Stimulated activated CD4-positive, alpha-beta T cell treated with anti-CD3 and anti-CD28 coated beads, Interleukin-12 subunit alpha, Interleukin-12 subunit beta, amount 100 ng/mL, for 48 hours (primary cell): ENCODE measurements at regions not wholly inside any gene's neighbourhood (a gene's known extent, or its start where the extent isn't known, plus 50 kb on each side); places are given as distances from the start of the nearest gene placed in this dataset.

Experiments
- DNase-seq, 3 donors: peaks; one replicate each; pipeline ENCODE4 v3.0.0-alpha.2; 2020; ENCODE audit warnings: low read depth in 2 of 3, low spot score in 1 of 3

DNA sequence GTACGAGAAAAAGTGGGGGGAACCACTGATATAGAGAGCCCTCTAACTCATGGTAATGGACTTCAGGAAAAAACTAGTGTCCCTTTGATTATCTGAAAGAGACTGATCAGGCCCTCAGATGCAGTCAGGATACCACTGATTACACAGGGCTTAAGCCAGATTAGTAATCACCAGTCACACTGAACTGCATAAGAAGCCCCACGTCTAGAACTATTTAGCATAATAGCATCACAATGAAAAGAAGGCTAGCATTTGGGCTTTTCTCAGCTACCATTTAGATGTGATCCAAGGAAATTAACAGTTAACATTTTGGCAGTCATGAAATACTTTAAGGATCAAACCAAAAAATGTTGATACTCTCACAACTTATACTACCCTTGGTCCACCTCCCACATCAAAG lies 813.1 kb upstream of the POU3F3 start:
- no peak for DNase-seq

- no peak for DNase-seq
Measured at GRCh38 chr2:104041351-104041750, 812.6 kb upstream of the POU3F3 start.

GRCh38 chr2:104043864-104044263 lies 810.1 kb upstream of the POU3F3 start:
- DNase-seq: no peak

- DNase-seq: no peak
Measured at GRCh38 chr2:104045071-104045470, 808.8 kb upstream of the POU3F3 start.

- DNase-seq: no peak
Measured at GRCh38 chr2:104046466-104046865, 807.4 kb upstream of the POU3F3 start.

- no peak for DNase-seq
Measured at GRCh38 chr2:104047516-104047915, 806.4 kb upstream of the POU3F3 start.

- no peak for DNase-seq
Measured at GRCh38 chr2:104049438-104049837, 804.5 kb upstream of the POU3F3 start.

GRCh38 chr2:104049981-104050380 lies 803.9 kb upstream of the POU3F3 start:
- DNase-seq: no peak

DNA sequence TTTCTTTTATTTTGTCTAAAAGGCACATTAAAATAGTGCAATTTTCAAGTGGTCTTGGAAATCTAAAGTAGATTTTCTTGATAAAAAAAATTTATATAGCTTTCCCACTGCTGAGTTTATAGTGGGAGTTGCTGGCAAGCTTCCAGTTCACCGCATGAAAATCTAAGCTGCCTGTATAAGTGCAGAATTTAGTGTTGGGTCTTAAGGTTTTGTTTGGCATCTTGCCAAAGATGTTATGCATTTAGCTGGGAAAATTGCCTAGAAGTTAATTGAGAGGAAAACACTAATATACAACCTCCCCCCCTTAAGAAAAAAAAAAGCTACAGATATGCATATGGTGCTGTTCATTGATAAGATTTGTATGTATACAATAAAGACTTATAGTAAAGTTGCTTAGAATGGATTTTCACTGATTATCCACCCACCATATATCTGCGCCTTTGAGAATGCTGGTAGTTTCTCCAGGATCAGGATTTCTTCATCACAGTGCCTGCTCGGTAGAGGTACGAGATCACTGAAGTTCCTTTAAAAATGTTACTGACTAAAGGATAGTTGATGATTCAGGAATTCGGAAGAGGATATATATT lies 803.2 kb upstream of the POU3F3 start:
- no peak for DNase-seq

DNA sequence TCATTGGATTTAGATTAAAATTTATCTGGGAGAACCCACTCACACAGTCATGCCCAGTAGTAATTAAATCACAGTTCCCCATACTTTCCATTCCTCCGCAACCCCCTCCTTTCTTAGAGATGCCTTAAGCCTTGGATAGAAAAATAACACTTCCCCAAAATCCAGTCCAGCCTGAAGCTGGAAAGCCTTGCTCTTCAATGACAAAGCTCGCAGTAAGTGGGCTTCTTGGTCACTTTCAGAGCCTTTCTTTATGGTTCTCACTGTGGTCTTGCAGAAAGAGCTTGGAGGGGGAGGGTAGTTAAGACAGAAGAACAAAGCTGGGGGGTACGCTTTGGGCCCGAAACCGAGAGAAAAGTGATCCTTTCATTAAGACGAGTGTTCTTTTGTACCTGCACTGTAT lies 802.1 kb upstream of the POU3F3 start:
- no peak for DNase-seq

GRCh38 chr2:104052356-104052755 lies 801.6 kb upstream of the POU3F3 start:
- no peak for DNase-seq

GRCh38 chr2:104056451-104056850 lies 797.5 kb upstream of the POU3F3 start:
- DNase-seq: no peak

DNA sequence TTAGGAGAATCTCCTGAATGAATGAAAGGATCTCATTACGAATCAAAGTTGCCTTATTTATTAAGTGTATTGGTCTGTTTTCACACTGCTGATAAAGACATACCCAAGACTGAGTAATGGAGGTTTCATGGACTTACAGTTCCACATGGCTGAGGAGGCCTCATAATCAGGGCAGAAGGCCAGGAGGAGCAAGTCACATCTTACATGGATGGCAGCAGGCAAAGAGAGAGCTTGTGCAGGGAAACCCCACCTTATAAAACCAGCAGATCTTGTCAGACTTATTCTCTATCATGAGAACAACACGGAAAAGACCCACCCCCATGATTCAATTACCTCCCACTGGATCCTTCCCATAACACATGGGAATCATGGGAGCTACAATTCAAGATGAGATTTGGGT lies 785.2 kb upstream of the POU3F3 start:
- DNase-seq: no peak

DNA sequence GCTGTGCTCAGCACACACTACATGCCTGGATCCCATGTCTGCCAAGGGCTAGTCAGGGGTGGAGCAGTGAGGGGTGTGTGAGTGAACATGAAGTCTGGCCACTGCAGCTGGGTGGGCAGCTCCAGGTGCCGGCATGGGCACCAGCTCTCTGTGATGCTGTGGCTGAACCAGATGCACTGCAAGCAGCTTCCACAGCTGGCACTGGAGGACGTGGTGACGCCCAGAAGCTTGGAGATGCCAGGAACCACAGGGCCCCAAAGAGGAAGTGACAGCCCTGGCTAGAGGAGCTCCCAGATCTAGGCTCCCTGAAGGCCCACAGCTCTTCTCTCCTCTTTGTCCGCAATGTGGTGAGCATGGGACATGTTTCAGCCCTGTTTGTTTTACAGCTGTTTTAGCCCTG lies 776.3 kb upstream of the POU3F3 start:
- DNase-seq: no peak

DNA sequence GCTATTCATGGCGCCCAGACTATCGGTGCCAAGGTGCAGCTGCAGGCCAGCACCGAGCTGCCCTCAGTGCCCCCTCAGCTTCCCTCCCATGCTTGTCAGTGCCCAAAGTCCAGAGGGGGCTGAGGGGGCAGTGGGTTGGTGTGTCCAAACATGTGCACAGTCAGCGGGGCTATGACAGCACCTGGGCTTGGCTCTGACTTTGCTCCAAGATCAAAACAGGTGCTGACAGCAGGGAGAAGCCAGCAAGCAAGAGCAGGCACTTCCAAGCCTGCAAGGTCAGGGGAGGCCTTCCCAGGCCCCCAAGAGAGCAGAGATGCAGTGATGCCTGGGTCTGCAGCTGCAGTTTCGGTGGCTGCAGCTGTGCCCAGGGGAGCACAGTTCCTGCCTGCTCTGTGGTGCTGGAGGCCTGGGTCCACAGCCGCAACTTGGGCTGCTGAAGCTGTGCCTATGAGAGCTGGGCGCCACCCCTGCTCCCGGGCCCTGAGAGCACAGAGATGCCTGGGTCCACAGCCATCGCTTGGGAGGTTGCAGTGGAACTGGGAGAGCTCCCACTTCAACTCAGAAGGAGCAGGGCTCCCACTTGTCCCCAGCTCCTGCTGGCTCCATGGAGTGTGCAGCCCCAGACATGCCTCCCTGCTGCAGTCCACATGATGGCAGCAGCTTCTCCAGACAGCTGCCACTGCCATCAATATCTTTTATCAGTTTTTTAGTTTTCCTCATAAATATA lies 775.3 kb upstream of the POU3F3 start:
- DNase-seq: no peak

- no peak for DNase-seq
Measured at GRCh38 chr2:104088745-104089144, 765.2 kb upstream of the POU3F3 start.

DNA sequence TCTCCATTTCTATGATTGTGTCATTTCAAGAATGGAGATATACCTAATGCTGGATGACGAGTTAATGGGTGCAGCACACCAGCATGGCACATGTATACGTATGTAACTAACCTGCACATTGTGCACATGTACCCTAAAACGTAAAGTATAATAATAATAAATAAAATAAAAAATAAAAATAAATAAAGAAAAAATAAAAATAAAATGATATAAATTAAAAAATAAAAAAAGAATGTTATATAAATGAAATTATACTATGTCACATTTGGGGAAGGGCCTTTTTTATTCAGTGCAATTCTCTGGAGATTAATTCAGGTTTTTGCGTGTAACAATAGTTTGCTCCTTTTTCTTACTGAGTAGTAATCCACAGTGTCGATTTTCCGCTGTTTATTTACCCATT lies 763.5 kb upstream of the POU3F3 start:
- DNase-seq: no peak

GRCh38 chr2:104091894-104092293 lies 762.0 kb upstream of the POU3F3 start:
- DNase-seq: no peak

DNA sequence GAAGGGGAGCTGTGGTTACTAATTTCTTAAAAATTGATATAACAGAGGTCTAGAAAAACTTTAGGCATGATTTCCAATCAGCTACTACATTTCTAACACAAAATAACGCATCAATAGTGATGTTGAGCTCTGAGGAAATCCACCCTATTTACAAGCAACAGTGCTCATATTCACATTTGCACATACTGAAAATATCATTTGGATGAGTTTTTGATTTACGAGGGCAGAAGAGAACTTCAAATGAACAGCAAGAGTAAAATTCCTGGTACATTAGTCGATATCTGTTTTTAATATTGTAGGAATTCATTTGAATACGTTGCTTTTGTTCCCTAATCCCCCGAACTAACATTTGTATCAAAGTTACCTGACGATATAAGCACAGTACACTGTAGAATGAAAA lies 761.0 kb upstream of the POU3F3 start:
- no peak for DNase-seq

- DNase-seq: no peak
Measured at GRCh38 chr2:104102615-104103014, 751.3 kb upstream of the POU3F3 start.

DNA sequence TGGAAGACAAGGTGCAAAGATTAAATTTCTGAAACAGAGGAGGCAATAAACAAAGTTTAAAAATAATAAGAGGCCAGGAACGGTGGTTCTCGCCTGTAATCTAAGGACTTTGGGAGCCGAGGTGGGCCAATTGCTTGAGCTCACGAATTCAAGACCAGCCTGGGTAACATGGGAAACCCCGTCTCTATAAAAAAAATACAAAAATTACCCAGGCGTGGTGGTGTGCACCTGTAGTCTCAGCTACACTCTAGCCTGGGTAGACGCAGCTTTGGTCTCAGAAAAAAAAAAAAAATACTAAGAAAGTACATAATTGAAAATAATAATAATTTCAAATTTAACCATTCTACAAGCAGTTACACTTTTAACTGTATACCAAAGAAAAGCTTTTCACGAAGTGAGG lies 744.6 kb upstream of the POU3F3 start:
- no peak for DNase-seq

DNA sequence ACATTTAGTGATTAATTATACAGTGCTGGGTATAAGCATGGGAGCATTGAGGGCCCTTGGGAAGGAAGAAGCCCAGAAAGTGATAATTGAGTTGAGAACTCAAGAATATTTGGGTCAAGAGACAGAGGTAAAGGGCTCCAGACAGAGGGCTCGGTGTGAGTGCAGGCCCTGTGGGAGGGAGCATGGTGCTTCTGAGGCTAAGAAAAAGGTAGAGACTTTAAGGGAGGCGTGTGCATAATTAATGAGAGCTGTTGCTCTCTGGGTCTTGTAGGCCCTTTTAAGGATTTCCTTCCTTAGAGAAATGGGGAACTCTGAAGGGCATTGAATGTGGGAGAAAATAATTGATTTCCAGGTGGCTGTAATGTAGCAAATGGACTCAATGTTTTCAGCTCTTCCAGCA lies 735.0 kb upstream of the POU3F3 start:
- DNase-seq: no peak

GRCh38 chr2:104120171-104120570 lies 733.7 kb upstream of the POU3F3 start:
- DNase-seq: no peak
